ENCODE measurements at regions not wholly inside any gene's neighbourhood (a gene's known extent, or its start where the extent isn't known, plus 50 kb on each side); places are given as distances from the start of the nearest gene placed in this dataset.

GRCh38 chr7:35512716-35513115 is 182.2 kb downstream of the HERPUD2 start:
- intact Hi-C loops (cut with DNase I), result no loop called here
- ATAC-seq (no peak), DNase-seq (ENCODE audit: low spot score) (no peak)

GRCh38 chr7:35508623-35509400 is 186.1 kb downstream of the HERPUD2 start:
- no peak for ATAC-seq
- intact Hi-C loops (cut with DNase I), result no loop called here
- DNase-seq (ENCODE audit: low spot score), result no peak

- intact Hi-C loops (cut with DNase I), result no loop called here
- ATAC-seq, result no peak
- DNase-seq (ENCODE audit: low spot score), result no peak
These were observed 189.9 kb downstream of the HERPUD2 start for GRCh38 chr7:35505066-35505465.

- ATAC-seq, result no peak
- DNase-seq (ENCODE audit: low spot score), result no peak
- intact Hi-C loops (cut with DNase I), result no loop called here
These were observed 190.6 kb downstream of the HERPUD2 start for GRCh38 chr7:35504365-35504764.

- ATAC-seq (no peak), DNase-seq (ENCODE audit: low spot score) (no peak)
- intact Hi-C loops (cut with DNase I), result no loop called here
These were observed 193.3 kb downstream of the HERPUD2 start for GRCh38 chr7:35501681-35502080.

GRCh38 chr7:35499226-35499625 is 195.7 kb downstream of the HERPUD2 start:
- DNase-seq (ENCODE audit: low spot score) (no peak), ATAC-seq (no peak)
- intact Hi-C loops (cut with DNase I), result no loop called here

- intact Hi-C loops (cut with DNase I), result no loop called here
- no peak for DNase-seq (ENCODE audit: low spot score)
- no peak for ATAC-seq
These were observed 196.5 kb downstream of the HERPUD2 start for GRCh38 chr7:35498416-35498815.

- no peak for ATAC-seq
- intact Hi-C loops (cut with DNase I), result loop anchor here (1.0 kb wide), 1 partner anchor 41 kb away; no protein-coding TSS in a partner anchor
- no peak for DNase-seq (ENCODE audit: low spot score)
These were observed 199.1 kb downstream of the HERPUD2 start for GRCh38 chr7:35495844-35496243.

- DNase-seq (ENCODE audit: low spot score) (no peak), ATAC-seq (no peak)
- intact Hi-C loops (cut with DNase I), result no loop called here
These were observed 199.6 kb downstream of the HERPUD2 start for GRCh38 chr7:35495377-35495776.

- intact Hi-C loops (cut with DNase I), result no loop called here
- DNase-seq (ENCODE audit: low spot score), result no peak
- no peak for ATAC-seq
These were observed 200.5 kb downstream of the HERPUD2 start for GRCh38 chr7:35494407-35494806.

GRCh38 chr7:35492451-35493175 is 202.3 kb downstream of the HERPUD2 start:
- intact Hi-C loops (cut with DNase I), result no loop called here
- no peak for ATAC-seq

GRCh38 chr7:35491233-35491632 is 203.7 kb downstream of the HERPUD2 start:
- ATAC-seq (no peak), DNase-seq (ENCODE audit: low spot score) (no peak)
- intact Hi-C loops (cut with DNase I), result no loop called here

More at GRCh38 chr7:35492451-35493175, 202.3 kb downstream of the HERPUD2 start:
- no peak for DNase-seq (ENCODE audit: low spot score)

- DNase-seq (ENCODE audit: low spot score), result no peak
- intact Hi-C loops (cut with DNase I), result no loop called here
- no peak for ATAC-seq
These were observed 207.1 kb downstream of the HERPUD2 start for GRCh38 chr7:35487841-35488240.

GRCh38 chr7:35487402-35487801 is 207.5 kb downstream of the HERPUD2 start:
- intact Hi-C loops (cut with DNase I), result no loop called here
- DNase-seq (ENCODE audit: low spot score) (no peak), ATAC-seq (no peak)

- intact Hi-C loops (cut with DNase I), result no loop called here
- DNase-seq (ENCODE audit: low spot score) (no peak), ATAC-seq (no peak)
These were observed 209.5 kb downstream of the HERPUD2 start for GRCh38 chr7:35485436-35485835.

- ATAC-seq (no peak), DNase-seq (ENCODE audit: low spot score) (no peak)
- intact Hi-C loops (cut with DNase I), result no loop called here
These were observed 211.4 kb downstream of the HERPUD2 start for GRCh38 chr7:35483568-35483967.

- DNase-seq (ENCODE audit: low spot score) (no peak), ATAC-seq (no peak)
- intact Hi-C loops (cut with DNase I), result no loop called here
These were observed 212.7 kb downstream of the HERPUD2 start for GRCh38 chr7:35482231-35482630.

GRCh38 chr7:35480806-35481205 is 214.1 kb downstream of the HERPUD2 start:
- intact Hi-C loops (cut with DNase I), result no loop called here
- ATAC-seq, result no peak
- no peak for DNase-seq (ENCODE audit: low spot score)

- intact Hi-C loops (cut with DNase I), result no loop called here
- ATAC-seq (no peak), DNase-seq (ENCODE audit: low spot score) (no peak)
These were observed 217.3 kb downstream of the HERPUD2 start for GRCh38 chr7:35477609-35478008.

- intact Hi-C loops (cut with DNase I), result no loop called here
- ATAC-seq (no peak), DNase-seq (ENCODE audit: low spot score) (no peak)
These were observed 220.2 kb upstream of the TBX20 start for GRCh38 chr7:35474100-35474499.

GRCh38 chr7:35468606-35469005 is 214.7 kb upstream of the TBX20 start:
- ATAC-seq (no peak), DNase-seq (ENCODE audit: low spot score) (no peak)
- intact Hi-C loops (cut with DNase I), result no loop called here
